HCT116 (cell line): ENCODE measurements at regions not wholly inside any gene's neighbourhood (a gene's known extent, or its start where the extent isn't known, plus 50 kb on each side); places are given as distances from the start of the nearest gene placed in this dataset.

Experiments
- EZH2 ChIP-seq: fragments of 200-600 bp; sonication (generic); IDR thresholded peaks from 2 replicates; pipeline ENCODE4 v1.6.1; 2017; ENCODE audit warnings: antibody characterized with exemption, mixed run types
- POLR2A ChIP-seq: IDR thresholded peaks from 2 replicates; pipeline ENCODE4 v1.7.0; 2011; ENCODE audit warnings: borderline replicate concordance; ENCODE audit not compliant: insufficient read depth, insufficient read length; ENCODE audit errors: extremely low read depth
- POLR2AphosphoS5 ChIP-seq: IDR thresholded peaks from 2 replicates; pipeline ENCODE4 v1.6.1; 2011; ENCODE audit warnings: mild to moderate bottlenecking, low read depth, low read length, moderate library complexity
- RAD21 ChIP-seq: IDR thresholded peaks from 2 replicates; pipeline ENCODE4 v1.6.1; 2012; ENCODE audit warnings: low read depth, mild to moderate bottlenecking
- ZNF274 ChIP-seq: fragments of 200-500 bp; sonication (Bioruptor generic); IDR thresholded peaks from 2 replicates; pipeline ENCODE4 v1.6.1; 2014; ENCODE audit warnings: mild to moderate bottlenecking, low read depth, low read length, inconsistent platforms

GRCh38 chr11:13848031-13848430 is 114.5 kb upstream of the SPON1 start:
- no peak for TF ChIP-seq RAD21
- TF ChIP-seq POLR2AphosphoS5 = no peak
- no peak for TF ChIP-seq POLR2A
- no peak for TF ChIP-seq ZNF274
- TF ChIP-seq EZH2 = no peak
